ENCODE measurements at regions not wholly inside any gene's neighbourhood (a gene's known extent, or its start where the extent isn't known, plus 50 kb on each side); places are given as distances from the start of the nearest gene placed in this dataset.

DNA sequence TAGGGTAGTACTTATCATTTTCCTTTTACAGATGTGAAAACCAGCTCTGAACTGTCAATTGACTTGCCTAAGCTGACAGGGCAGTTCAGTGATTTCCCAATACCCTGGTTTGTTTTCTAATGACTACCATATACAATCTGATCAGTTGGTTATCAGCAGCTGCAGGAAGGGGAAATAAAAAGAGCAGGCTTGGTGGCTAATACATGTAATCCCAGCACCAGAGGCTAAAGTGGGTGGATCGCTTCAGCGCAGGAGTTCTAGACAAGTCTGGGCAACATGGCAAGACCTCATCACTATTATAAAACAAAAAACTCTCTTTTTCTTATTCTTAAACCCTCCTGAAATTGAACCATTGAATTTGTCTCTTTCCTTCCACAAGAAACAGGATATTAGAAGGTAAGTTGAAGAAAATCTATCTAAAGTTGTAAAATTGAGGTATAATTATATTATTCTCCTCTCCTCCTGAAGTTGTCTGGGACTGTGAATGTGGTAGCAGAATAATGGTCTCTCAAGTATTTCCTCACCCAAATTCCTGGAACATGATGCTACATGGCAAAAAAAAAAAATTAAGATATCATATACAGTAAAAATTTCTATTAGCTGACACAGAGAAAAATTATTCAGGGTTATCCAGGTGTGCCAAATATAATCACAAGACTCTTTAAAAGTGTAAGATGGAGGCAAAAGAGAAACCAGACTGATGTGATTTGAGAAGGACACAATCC is 1441.6 kb downstream of the SUCLG1 start:
- TF ChIP-seq, protein P1, sequence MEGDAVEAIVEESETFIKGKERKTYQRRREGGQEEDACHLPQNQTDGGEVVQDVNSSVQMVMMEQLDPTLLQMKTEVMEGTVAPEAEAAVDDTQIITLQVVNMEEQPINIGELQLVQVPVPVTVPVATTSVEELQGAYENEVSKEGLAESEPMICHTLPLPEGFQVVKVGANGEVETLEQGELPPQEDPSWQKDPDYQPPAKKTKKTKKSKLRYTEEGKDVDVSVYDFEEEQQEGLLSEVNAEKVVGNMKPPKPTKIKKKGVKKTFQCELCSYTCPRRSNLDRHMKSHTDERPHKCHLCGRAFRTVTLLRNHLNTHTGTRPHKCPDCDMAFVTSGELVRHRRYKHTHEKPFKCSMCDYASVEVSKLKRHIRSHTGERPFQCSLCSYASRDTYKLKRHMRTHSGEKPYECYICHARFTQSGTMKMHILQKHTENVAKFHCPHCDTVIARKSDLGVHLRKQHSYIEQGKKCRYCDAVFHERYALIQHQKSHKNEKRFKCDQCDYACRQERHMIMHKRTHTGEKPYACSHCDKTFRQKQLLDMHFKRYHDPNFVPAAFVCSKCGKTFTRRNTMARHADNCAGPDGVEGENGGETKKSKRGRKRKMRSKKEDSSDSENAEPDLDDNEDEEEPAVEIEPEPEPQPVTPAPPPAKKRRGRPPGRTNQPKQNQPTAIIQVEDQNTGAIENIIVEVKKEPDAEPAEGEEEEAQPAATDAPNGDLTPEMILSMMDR (IDR thresholded peaks at IDR 0.05) = no peak
- no peak for TF ChIP-seq POLR2A (IDR thresholded peaks at IDR 0.05)
- no peak for TF ChIP-seq EP300 (IDR thresholded peaks at IDR 0.05)
